C4-2B (cell line): ENCODE measurements at regions not wholly inside any gene's neighbourhood (a gene's known extent, or its start where the extent isn't known, plus 50 kb on each side); places are given as distances from the start of the nearest gene placed in this dataset.

Experiments
- H3K27ac ChIP-seq: fragments of 450-650 bp; 2 replicates; pipeline ENCODE4 v1.5.1; 2017
- ZFX ChIP-seq: fragments of 450-650 bp; IDR thresholded peaks from 2 replicates; pipeline ENCODE4 v1.6.1; 2017
- TF ChIP-seq, protein P1 (sequence below): fragments of 450-650 bp; conservative IDR thresholded peaks from 2 replicates; pipeline ENCODE4 v1.5.1; 2017; ENCODE audit warnings: mild to moderate bottlenecking

DNA sequence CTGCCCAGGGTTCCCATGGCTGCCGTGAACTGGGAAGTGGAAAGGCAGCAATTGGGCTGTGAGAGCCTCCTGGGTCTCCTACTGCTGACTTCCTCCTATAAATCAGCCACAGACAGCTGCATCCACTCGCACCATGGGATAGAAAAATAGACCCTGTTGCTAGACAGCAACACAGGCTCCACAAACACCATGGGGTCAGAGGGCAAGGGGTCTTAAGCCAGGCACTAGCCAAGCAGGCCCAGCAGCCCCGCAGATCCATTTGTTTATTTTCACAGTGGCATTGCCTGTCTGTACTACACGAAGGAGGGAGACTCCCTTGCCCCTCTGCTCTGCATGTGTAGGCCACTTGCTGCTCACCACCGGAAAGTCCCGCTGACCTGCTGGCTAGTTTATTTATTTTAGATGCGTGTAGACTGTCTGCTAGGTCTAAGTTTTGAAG is 139.8 kb downstream of the DACT1 start:
- no peak overlapping the region for H3K27ac ChIP-seq
- TF ChIP-seq, protein P1, sequence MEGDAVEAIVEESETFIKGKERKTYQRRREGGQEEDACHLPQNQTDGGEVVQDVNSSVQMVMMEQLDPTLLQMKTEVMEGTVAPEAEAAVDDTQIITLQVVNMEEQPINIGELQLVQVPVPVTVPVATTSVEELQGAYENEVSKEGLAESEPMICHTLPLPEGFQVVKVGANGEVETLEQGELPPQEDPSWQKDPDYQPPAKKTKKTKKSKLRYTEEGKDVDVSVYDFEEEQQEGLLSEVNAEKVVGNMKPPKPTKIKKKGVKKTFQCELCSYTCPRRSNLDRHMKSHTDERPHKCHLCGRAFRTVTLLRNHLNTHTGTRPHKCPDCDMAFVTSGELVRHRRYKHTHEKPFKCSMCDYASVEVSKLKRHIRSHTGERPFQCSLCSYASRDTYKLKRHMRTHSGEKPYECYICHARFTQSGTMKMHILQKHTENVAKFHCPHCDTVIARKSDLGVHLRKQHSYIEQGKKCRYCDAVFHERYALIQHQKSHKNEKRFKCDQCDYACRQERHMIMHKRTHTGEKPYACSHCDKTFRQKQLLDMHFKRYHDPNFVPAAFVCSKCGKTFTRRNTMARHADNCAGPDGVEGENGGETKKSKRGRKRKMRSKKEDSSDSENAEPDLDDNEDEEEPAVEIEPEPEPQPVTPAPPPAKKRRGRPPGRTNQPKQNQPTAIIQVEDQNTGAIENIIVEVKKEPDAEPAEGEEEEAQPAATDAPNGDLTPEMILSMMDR: no peak
- TF ChIP-seq ZFX: no peak

DNA sequence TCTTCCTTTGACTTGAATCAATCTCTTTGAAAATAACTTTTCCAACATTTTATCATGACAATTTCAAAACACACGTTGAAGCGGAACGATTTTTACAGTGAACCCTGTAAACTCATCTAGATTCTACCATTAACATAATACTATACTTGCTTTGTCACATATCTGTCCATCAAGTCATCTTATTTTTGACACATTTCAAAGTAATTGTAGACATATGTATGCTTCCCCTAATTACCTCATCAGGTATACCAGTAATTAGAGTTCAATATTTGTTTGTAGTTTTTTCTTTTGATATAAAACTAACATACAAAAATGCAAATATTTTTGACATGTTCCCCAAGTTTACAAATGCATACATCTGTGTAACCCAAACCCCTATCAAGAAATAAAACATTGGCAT is 140.4 kb downstream of the DACT1 start:
- no peak overlapping the region for H3K27ac ChIP-seq

DNA sequence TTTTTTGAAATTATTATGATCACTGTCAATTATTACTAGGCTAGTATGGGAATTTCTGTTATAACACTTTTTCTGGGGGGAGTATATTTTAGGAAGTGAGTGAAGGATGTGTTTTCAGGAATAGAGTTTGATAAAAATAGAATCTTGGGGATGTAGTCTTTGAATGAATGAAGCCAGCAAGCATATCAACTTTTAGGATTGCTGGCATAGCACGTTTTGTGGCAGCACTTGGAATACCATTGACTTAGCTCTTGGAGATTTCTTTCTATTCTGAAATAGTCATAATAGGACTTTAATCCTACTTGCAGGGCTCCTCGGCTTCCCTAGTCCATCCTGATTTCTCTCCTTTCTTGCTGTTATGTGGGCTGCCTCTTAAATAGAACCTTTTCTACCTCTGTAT is 141.6 kb downstream of the DACT1 start:
- no peak for TF ChIP-seq ZFX
- TF ChIP-seq, protein P1: no peak
- no peak overlapping the region for H3K27ac ChIP-seq

More for the DNA sequence above, 140.4 kb downstream of the DACT1 start:
- no peak for TF ChIP-seq ZFX
- TF ChIP-seq, protein P1: no peak

DNA sequence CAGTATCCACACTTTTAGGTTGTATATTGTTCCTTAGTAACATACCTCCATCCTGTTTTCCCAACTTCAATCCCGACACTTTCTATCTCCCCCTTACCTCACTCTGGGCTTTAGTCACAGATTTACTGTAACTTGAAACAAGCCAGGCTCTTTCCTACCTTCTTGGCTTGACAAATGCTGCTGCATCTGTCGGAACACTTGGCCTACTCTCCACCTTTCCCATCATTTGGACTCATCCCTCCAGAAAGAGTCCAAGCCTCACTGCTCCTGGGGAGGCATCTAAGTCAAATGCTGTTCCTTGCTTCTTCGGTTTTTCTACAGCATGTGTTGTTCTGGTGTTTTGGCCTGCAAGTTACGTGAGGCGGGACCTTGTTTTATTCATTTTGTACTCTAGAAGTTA is 142.4 kb downstream of the DACT1 start:
- TF ChIP-seq ZFX: no peak
- TF ChIP-seq, protein P1: no peak
- no peak overlapping the region for H3K27ac ChIP-seq

DNA sequence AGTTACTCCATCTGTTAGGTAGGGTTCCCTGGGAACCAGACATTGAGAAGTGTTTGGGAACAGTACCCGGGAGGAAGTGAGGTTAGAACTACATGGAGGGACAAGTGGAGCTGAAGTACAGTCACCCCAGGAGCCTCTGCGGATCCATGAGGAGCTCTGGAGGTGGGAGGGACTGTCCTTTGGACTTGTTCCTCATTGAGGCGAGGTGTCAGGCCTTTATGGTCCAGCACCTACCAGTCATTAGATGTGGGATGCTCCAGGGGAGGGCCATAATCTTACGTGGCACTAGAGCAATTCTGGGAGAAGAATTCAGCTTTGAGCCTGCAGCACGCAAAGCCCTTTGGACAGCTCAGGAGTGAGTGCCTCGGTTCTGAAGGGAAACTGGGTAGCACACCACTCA is 142.8 kb downstream of the DACT1 start:
- H3K27ac ChIP-seq: no peak overlapping the region
- no peak for TF ChIP-seq ZFX
- TF ChIP-seq, protein P1: no peak

DNA sequence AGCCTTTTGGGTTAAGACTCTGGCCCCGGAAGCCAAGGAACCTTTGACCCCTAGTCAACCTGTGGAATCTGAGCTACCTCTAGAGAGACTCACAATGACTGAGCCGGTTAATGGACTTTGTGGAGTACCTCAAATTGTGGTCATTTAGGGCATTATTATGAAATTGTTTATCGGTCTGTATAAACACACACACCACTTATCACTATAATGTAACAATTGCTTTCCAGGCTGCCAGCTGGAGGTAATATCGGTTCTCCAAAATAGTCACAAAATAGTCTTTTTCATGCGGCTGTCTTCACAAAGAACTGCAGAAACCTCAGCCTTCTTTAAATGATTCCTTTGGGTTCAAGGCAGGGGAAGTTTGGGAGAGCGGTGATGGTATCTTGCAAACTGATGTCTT is 144.2 kb downstream of the DACT1 start:
- TF ChIP-seq ZFX: no peak
- TF ChIP-seq, protein P1: no peak
- H3K27ac ChIP-seq: no peak overlapping the region

DNA sequence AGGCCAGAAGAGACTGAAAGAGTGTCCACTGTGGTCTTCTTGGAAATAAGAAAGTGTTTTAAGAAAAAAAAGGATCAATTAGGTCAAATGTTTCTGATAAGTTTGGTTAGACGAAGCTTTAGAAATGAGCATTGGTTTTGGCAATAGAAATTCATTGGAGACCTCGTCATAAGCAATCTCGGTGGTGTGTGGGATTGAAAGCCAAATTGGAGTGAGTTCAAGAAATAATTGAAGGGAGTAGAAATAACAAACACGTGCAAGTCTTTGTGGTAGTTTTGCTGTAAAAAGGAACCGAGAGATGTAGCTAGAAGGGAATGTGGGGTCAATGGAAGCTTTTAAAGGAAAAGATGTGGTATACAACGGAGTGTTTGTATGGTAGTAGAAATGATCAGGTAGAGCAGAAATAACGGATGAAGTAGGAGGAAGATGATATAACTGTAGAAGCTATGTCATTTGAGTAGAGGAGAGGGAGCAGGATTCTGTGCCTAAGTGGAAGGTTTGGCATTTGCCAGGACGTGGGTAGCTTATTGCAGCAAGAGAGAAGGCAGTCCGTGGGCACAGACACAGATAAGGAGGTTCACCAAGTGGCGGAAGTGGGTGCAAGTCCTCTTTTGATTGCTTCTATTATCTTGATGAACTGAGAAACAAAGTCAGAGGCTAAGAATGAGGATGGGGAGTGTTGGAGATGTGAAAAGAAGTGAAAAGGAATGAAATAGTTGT is 146.2 kb downstream of the DACT1 start:
- TF ChIP-seq, protein P1: no peak
- TF ChIP-seq ZFX: no peak
- no peak overlapping the region for H3K27ac ChIP-seq
